ENCODE measurements at regions not wholly inside any gene's neighbourhood (a gene's known extent, or its start where the extent isn't known, plus 50 kb on each side); places are given as distances from the start of the nearest gene placed in this dataset.

DNA sequence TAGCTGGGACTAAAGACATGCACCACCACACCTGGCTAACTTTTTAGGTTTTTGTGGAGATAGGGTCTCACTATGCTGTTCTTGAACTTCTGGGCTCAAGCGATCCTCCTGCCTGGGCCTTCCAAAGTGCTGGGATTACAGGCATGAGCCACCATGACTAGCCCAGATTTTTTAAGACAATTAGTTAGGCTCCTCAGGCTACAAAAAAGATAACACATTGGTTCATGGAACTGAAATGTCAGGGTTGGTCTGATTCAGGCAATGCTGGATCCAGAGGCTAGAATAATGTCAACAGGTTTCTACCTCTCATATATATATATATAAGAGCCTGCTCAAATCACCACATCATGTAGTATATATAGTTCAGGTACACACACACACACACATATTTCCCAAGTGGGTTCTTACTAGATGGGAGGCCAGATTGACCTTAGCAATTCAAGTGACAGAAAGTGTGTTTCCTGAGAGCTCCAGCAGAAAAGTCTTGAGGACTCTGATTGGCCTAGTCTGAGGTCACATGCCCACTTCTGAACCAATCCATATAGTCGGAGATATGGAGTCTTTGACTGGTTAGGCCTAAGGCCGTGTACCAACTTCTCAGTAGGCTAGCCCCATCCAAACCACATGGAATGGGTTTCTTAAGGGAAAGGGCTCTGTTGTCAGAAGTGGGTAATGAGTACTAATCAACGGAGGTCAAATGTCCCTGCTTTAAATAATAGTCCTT, 72.6 kb upstream of the LAPTM4A start:
- no peaks in the 10 kb centered on the region for H3K27me3 Mint-ChIP-seq (ENCODE audit: unreplicated experiment)
- H3K4me1 Mint-ChIP-seq (ENCODE audit: low read depth, unreplicated experiment) = peaks cover 30% of the 10 kb centered on the region
- TF ChIP-seq, protein P1, sequence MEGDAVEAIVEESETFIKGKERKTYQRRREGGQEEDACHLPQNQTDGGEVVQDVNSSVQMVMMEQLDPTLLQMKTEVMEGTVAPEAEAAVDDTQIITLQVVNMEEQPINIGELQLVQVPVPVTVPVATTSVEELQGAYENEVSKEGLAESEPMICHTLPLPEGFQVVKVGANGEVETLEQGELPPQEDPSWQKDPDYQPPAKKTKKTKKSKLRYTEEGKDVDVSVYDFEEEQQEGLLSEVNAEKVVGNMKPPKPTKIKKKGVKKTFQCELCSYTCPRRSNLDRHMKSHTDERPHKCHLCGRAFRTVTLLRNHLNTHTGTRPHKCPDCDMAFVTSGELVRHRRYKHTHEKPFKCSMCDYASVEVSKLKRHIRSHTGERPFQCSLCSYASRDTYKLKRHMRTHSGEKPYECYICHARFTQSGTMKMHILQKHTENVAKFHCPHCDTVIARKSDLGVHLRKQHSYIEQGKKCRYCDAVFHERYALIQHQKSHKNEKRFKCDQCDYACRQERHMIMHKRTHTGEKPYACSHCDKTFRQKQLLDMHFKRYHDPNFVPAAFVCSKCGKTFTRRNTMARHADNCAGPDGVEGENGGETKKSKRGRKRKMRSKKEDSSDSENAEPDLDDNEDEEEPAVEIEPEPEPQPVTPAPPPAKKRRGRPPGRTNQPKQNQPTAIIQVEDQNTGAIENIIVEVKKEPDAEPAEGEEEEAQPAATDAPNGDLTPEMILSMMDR (IDR thresholded peaks at IDR 0.05; ENCODE audit: unreplicated experiment) = no peak
- no TSS peak for BruUV-seq (replicated peaks)
- H3K9me3 Mint-ChIP-seq (ENCODE audit: low read depth, unreplicated experiment) = no peaks in the 10 kb centered on the region
- H3K27ac Mint-ChIP-seq (ENCODE audit: unreplicated experiment) = no peak overlapping the region
- no peaks in the 10 kb centered on the region for H3K36me3 Mint-ChIP-seq (ENCODE audit: insufficient read depth, unreplicated experiment)
- CTCF ChIA-PET = no interaction called here
- H3K4me3 Mint-ChIP-seq (ENCODE audit: low read depth, unreplicated experiment) = no peak overlapping the region
- no peak for DNase-seq
- intact Hi-C loops (cut with micrococcal nuclease; ENCODE audit: unreplicated experiment) = no loop called here

DNA sequence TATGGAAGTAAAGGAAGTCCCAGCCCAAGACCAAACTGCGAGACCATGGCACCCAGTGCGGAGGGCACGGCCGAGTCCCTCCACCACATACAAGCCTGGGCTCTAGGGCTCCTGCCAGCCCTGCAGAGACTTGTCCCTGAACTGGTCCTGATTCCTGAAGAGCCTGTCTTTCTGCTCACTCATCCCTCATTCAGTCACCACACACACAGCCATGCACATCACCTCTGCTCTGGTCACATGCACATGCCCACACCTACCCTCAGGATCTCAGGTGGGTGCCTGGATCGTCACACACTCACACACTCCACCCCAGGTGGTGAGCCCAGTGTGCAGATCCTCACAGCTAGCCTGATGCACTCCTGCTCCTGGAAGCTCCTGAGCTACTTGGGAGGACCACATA, 71.4 kb upstream of the LAPTM4A start:
- DNase-seq = no peak
- Mint-ChIP-seq H3K27me3 (ENCODE audit: unreplicated experiment) (no peaks in the 10 kb centered on the region), H3K27ac (ENCODE audit: unreplicated experiment) (no peak overlapping the region), H3K36me3 (ENCODE audit: insufficient read depth, unreplicated experiment) (no peaks in the 10 kb centered on the region), H3K9me3 (ENCODE audit: low read depth, unreplicated experiment) (no peaks in the 10 kb centered on the region), H3K4me3 (ENCODE audit: low read depth, unreplicated experiment) (no peak overlapping the region), H3K4me1 (ENCODE audit: low read depth, unreplicated experiment) (peaks cover 25% of the 10 kb centered on the region)
- BruUV-seq (replicated peaks) = no TSS peak
- intact Hi-C loops (cut with micrococcal nuclease; ENCODE audit: unreplicated experiment) = no loop called here
- CTCF ChIA-PET = interaction anchor here (0.5 kb wide), 1 partner anchor 102 kb away, joined by 3 read pairs; the partner anchor contains the start of gene SDC1
- TF ChIP-seq, protein P1 (IDR thresholded peaks at IDR 0.05; ENCODE audit: unreplicated experiment) = no peak

DNA sequence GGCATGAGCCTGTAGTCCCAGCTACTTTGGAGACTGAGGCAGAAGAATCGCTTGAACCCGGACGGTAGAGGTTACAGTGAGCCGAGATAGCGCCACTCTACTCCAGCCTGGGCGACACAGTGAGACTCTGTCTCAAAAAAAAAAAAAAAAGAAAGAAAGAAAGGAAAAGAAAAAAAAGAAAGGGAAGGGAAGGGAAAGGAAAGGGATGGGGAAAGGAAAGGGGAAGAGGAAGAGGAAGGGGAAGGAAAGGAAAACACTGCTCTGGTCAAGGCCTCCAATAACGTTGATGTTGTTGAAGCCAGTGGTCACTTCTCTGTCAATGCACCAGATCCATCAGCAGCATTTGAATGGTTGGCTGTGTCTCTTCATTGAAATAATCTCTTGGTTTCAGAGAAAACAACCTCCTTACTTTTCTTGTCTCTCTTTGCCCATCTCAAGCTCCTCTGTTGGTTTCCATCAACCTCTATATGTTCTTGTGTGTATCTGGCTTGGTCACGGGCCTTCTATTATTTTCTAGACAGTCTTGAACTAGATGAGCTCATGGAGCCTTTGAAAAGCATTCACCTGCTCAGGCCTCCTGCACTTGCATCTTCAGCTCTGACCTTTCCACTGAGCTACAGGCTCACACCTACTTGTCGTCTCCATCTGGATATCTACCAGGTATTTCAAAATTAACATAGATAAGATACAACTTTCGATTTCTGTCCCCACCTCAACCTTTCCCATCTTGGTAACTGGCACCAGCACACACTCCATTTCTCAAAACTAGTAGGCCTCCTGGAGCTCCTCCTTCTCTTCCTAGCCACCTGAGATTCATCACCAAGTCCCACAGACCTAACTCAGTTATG, 69.4 kb upstream of the LAPTM4A start:
- Mint-ChIP-seq H3K4me3 (ENCODE audit: low read depth, unreplicated experiment) (no peak overlapping the region), H3K4me1 (ENCODE audit: low read depth, unreplicated experiment) (peaks cover 20% of the 10 kb centered on the region), H3K27me3 (ENCODE audit: unreplicated experiment) (no peaks in the 10 kb centered on the region), H3K27ac (ENCODE audit: unreplicated experiment) (no peak overlapping the region), H3K36me3 (ENCODE audit: insufficient read depth, unreplicated experiment) (no peaks in the 10 kb centered on the region), H3K9me3 (ENCODE audit: low read depth, unreplicated experiment) (no peaks in the 10 kb centered on the region)
- CTCF ChIA-PET = no interaction called here
- no peak for DNase-seq
- TF ChIP-seq, protein P1 (IDR thresholded peaks at IDR 0.05; ENCODE audit: unreplicated experiment) = no peak
- BruUV-seq (replicated peaks) = no TSS peak
- intact Hi-C loops (cut with micrococcal nuclease; ENCODE audit: unreplicated experiment) = no loop called here

DNA sequence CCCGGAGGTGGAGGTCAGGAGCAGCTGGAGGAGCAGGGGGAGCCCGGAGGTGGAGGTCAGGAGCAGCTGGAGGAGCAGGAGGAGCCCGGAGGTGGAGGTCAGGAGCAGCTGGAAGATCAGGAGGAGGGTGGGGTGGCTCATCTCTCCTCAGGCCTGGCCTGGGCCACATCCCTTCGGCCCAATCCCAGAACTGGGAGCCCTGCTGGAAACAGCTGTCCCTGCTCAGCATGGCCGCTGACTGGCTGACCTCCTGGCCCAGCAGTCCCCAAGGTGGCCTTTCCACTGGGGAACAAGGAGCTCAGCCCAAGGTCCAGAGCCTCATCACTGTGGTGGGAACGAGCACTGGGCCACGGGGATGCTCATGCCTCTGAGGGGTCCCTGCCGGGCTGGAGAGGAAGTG, 66.6 kb upstream of the LAPTM4A start:
- Mint-ChIP-seq H3K27ac (ENCODE audit: unreplicated experiment) (no peak overlapping the region), H3K4me3 (ENCODE audit: low read depth, unreplicated experiment) (no peak overlapping the region), H3K36me3 (ENCODE audit: insufficient read depth, unreplicated experiment) (no peaks in the 10 kb centered on the region), H3K4me1 (ENCODE audit: low read depth, unreplicated experiment) (peaks cover 19% of the 10 kb centered on the region), H3K9me3 (ENCODE audit: low read depth, unreplicated experiment) (no peaks in the 10 kb centered on the region), H3K27me3 (ENCODE audit: unreplicated experiment) (no peaks in the 10 kb centered on the region)
- CTCF ChIA-PET = no interaction called here
- BruUV-seq (replicated peaks) = no TSS peak
- intact Hi-C loops (cut with micrococcal nuclease; ENCODE audit: unreplicated experiment) = no loop called here
- no peak for DNase-seq
- TF ChIP-seq, protein P1 (IDR thresholded peaks at IDR 0.05; ENCODE audit: unreplicated experiment) = no peak

Data from Calu3 (cell line).